Right cardiac atrium (tissue), 5 donors: ENCODE measurements at regions not wholly inside any gene's neighbourhood (a gene's known extent, or its start where the extent isn't known, plus 50 kb on each side); places are given as distances from the start of the nearest gene placed in this dataset.
A peak's percentile ranks its signal among the peaks of the same experiment; 100 is the strongest.

Source experiments
- ATAC-seq, 2 donors: fragments of 200-7000 bp; cut with Tn5 transposase; one replicate each; pipeline versions ENCODE4 v1.8.0 to v1.9.1; 2020; ENCODE audit warnings: moderate library complexity in 2 of 2, mild to moderate bottlenecking in 1 of 2
- DNase-seq, 3 donors: peaks; one replicate each; pipeline ENCODE4 v3.0.0-alpha.2; 2020
- H3K27ac ChIP-seq: one replicate; pipeline ENCODE4 v1.5.1; 2013; ENCODE audit warnings: mild to moderate bottlenecking, low read length, control low read depth, moderate library complexity
- H3K27me3 ChIP-seq: one replicate; pipeline ENCODE4 v1.6.1; 2013; ENCODE audit not compliant: control insufficient read depth, insufficient read depth
- H3K4me1 ChIP-seq: one replicate; pipeline ENCODE4 v1.6.1; 2013; ENCODE audit warnings: low read length; ENCODE audit not compliant: control insufficient read depth, insufficient read depth
- H3K4me3 ChIP-seq: one replicate; pipeline ENCODE4 v1.5.1; 2013; ENCODE audit warnings: low read length, control low read depth
- H3K9me3 ChIP-seq: one replicate; pipeline ENCODE4 v1.6.1; 2013; ENCODE audit warnings: low read length; ENCODE audit not compliant: control insufficient read depth
- WGBS: extraction: QIAGEN DNeasy Blood & Tissue Kit; methylation state at CpG from one replicate; pipeline ENCODE4 v1.1.7; 2013; 5-methylcytosine and 5-hydroxymethylcytosine counted together
- intact Hi-C, 4 donors: fragments of 100-400 bp; cut with DNase I; formaldehyde crosslinking; loops; one replicate each; pipeline versions ENCODE4 v1.11.0 to v1.14.0; 2022 to 2023
- donor health status: healthy with polysubstance abuse.
- donor health status: DM: no; HTN: yes; CAD: no.
- donor health status: DM: no; HTN: no; CAD: no.
- donor health status: DM: no; HTN: yes; CAD: no; lungs with severe emphysema.
- donor health status: DM: yes; HTN: yes; CAD: no.

GRCh38 chr11:114826910-114827442 lies 148.6 kb downstream of the NXPE2 start:
- ATAC-seq (no peak), DNase-seq (no peak)
- Histone ChIP-seq H3K27me3 (no peaks in the 10 kb centered on the region), H3K9me3 (no peaks in the 10 kb centered on the region), H3K27ac (no peak overlapping the region), H3K4me3 (no peak overlapping the region), H3K4me1 (no peaks in the 10 kb centered on the region)
- WGBS, result 76% methylated on average over 7 of the region's 7 CpGs
- intact Hi-C loops, result no loop called here

- Histone ChIP-seq H3K4me3 (no peak overlapping the region), H3K9me3 (no peaks in the 10 kb centered on the region), H3K4me1 (no peaks in the 10 kb centered on the region), H3K27ac (no peak overlapping the region), H3K27me3 (no peaks in the 10 kb centered on the region)
- intact Hi-C loops, result no loop called here
- WGBS, result 70% methylated on average over 3 of the region's 3 CpGs
- DNase-seq (no peak), ATAC-seq (no peak)
These were observed 149.4 kb downstream of the NXPE2 start for GRCh38 chr11:114827736-114828135.

DNA sequence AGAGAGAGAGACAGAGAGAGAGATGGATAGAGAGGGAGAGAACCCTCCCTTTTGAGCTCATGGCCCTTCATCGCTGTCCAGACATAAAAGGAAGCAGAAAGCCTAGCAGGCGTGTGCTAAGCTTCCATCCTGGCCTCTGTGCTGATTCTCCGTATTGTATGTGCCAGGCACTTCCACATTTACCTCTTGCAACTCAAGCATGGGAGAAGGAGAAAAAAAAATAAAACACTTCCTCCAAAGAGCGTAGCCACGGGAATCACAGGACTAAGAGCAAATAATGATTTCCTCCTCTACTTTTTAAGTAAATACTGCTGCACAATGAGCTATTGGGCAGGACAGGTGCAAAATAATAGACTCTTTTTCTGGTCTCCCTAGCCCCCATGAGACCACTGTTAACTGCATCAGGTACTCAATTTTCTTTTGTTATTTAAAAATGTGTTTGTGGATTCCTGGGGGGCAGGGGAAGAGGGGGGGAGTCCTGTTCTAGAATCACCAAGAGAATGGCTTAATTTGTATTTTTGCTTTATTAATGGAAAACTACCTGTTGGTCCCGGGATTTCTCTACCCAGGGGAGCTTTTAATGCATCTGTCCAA lies 154.3 kb downstream of the NXPE2 start:
- ATAC-seq (peak in 1 of 2 donors; percentile 45), DNase-seq (no peak)
- intact Hi-C loops, result no loop called here
- H3K9me3 ChIP-seq, result no peaks in the 10 kb centered on the region
- H3K27me3 ChIP-seq, result no peaks in the 10 kb centered on the region
- H3K27ac ChIP-seq, result no peak overlapping the region
- 25% methylated on average over 6 of the region's 6 CpGs for WGBS
- H3K4me3 ChIP-seq, result no peak overlapping the region
- no peaks in the 10 kb centered on the region for H3K4me1 ChIP-seq

DNA sequence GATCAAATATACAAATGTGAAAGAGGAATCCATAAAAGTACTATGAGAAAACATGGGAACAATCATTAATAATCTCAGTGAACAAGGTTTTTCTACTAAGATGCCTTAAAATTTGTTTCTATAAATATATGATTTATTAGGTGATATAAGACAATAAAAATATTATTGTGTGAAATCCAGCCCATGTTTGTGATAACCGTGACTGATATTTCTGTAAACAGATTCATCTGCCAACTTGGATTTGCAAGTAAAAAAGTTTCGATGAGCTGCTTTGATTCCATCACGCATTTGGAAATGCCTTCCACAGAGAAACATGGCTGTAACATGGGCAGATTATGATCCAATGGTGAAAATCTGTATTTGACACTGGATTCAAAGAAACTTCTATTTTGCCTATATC lies 157.8 kb downstream of the NXPE2 start:
- ATAC-seq (no peak), DNase-seq (no peak)
- H3K4me1 ChIP-seq, result no peaks in the 10 kb centered on the region
- intact Hi-C loops, result no loop called here
- WGBS, result 85% methylated on average over 3 of the region's 3 CpGs
- no peak overlapping the region for H3K4me3 ChIP-seq
- no peaks in the 10 kb centered on the region for H3K27me3 ChIP-seq
- no peak overlapping the region for H3K27ac ChIP-seq
- peaks cover 2% of the 10 kb centered on the region for H3K9me3 ChIP-seq

DNA sequence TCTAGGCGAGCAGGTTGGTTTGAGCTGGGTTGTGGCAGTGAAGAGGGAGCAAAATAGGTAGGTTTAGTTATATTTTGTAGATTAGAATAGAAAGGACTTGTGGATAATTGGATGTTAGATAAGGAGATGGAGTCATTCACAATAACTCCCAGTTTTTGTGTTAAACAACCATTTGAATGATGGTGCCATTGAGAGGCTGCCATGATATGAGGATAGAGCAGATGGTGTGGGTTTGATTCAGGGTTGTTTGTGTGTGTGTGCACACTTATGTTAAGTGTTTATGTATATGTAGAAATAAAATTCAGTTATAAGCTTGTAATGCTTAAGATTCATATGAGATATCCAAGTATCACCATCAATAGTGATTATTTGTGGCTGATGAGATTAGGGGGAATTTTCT lies 166.6 kb downstream of the NXPE2 start:
- Histone ChIP-seq H3K4me3 (no peak overlapping the region), H3K9me3 (no peaks in the 10 kb centered on the region), H3K27ac (no peak overlapping the region), H3K4me1 (no peaks in the 10 kb centered on the region), H3K27me3 (no peaks in the 10 kb centered on the region)
- DNase-seq (no peak), ATAC-seq (no peak)
- intact Hi-C loops, result no loop called here
- 78% methylated on average over 1 of the region's 1 CpG for WGBS

- Histone ChIP-seq H3K9me3 (no peaks in the 10 kb centered on the region), H3K4me1 (no peaks in the 10 kb centered on the region), H3K27me3 (no peaks in the 10 kb centered on the region), H3K27ac (no peak overlapping the region), H3K4me3 (no peak overlapping the region)
- intact Hi-C loops, result no loop called here
- no peak for ATAC-seq
- no peak for DNase-seq
- WGBS, result 66% methylated on average over 4 of the region's 4 CpGs
These were observed 167.6 kb downstream of the NXPE2 start for GRCh38 chr11:114845766-114846415.

DNA sequence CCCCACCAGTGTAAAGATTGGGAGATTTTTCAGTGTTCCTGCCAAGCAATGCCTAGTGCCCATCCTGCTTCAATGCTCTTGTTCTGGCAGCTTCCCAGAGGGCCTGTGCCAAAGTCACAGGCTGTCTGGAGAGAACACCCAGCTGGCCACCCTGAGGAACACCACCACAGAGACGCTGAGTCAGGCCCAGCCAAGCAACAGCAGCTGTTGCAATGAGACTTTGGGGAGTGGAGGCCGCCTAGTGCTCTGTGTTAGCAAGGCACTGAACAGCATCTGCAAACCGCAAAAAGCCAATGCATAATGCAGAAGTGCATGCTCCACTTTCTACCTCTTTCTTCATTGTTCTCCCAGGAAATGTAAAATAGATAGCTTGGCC lies 168.1 kb downstream of the NXPE2 start:
- Histone ChIP-seq H3K4me3 (no peak overlapping the region), H3K27me3 (no peaks in the 10 kb centered on the region), H3K9me3 (no peaks in the 10 kb centered on the region), H3K27ac (no peak overlapping the region), H3K4me1 (no peaks in the 10 kb centered on the region)
- ATAC-seq, result peak; percentile 76 to 93
- DNase-seq, result peak; percentile 57 to 75 (median 74)
- intact Hi-C loops, result no loop called here
- WGBS, result 43% methylated on average over 3 of the region's 3 CpGs

GRCh38 chr11:114847306-114847975 lies 169.1 kb downstream of the NXPE2 start:
- ATAC-seq, result no peak
- WGBS, result 50% methylated on average over 7 of the region's 7 CpGs
- Histone ChIP-seq H3K27ac (no peak overlapping the region), H3K4me3 (no peak overlapping the region), H3K27me3 (no peaks in the 10 kb centered on the region), H3K9me3 (no peaks in the 10 kb centered on the region), H3K4me1 (no peaks in the 10 kb centered on the region)
- DNase-seq, result no peak
- intact Hi-C loops, result no loop called here

- ATAC-seq (no peak), DNase-seq (no peak)
- no peaks in the 10 kb centered on the region for H3K9me3 ChIP-seq
- no peak overlapping the region for H3K27ac ChIP-seq
- WGBS, result 57% methylated on average over 6 of the region's 6 CpGs
- intact Hi-C loops, result no loop called here
- no peaks in the 10 kb centered on the region for H3K4me1 ChIP-seq
- H3K4me3 ChIP-seq, result no peak overlapping the region
- H3K27me3 ChIP-seq, result no peaks in the 10 kb centered on the region
These were observed 169.7 kb downstream of the NXPE2 start for GRCh38 chr11:114848027-114848426.

DNA sequence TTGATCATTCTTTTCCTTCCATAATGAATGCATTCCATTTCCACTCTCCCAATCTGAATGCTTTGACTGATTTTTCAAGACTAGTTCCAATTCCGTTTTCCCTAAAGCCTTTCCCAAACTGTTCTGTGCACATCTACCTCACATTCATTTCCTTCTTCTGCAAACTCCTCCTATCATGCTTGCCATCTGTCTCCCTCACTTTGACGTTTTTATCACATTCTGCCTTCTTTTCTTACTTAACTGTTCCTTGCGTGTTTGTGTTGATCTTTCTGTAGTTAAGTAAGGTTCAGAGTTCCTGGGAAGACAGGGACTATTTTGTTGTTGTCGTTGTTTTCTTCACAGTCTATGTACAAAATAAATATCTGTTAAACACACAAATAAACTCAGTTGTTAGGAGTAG lies 179.0 kb downstream of the NXPE2 start:
- H3K4me3 ChIP-seq, result no peak overlapping the region
- no peaks in the 10 kb centered on the region for H3K4me1 ChIP-seq
- WGBS, result 59% methylated on average over 4 of the region's 4 CpGs
- no peak for DNase-seq
- no peaks in the 10 kb centered on the region for H3K27me3 ChIP-seq
- intact Hi-C loops, result no loop called here
- no peak overlapping the region for H3K27ac ChIP-seq
- ATAC-seq, result no peak
- H3K9me3 ChIP-seq, result no peaks in the 10 kb centered on the region

DNA sequence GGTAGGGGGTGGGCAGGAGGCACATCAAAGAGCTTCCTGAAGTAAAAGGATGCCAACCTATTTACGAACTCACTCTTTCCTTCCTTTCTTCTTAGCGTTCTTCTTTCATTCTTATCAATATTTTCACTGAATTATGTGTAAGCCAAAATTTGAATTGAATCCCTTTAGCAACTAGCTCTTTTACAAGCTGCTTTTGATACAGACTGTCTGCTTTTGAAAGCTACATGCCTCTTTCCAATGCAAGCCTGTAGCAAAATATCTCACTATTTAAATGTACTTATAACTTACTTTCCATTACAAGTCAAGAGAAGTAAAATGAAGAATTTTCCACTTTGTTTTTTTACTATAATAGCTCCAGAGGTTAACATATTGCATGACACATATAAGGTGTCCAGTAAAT lies 186.6 kb downstream of the NXPE2 start:
- intact Hi-C loops, result no loop called here
- no peaks in the 10 kb centered on the region for H3K9me3 ChIP-seq
- ATAC-seq (no peak), DNase-seq (no peak)
- WGBS, result 44% methylated on average over 2 of the region's 2 CpGs
- no peak overlapping the region for H3K4me3 ChIP-seq
- no peaks in the 10 kb centered on the region for H3K4me1 ChIP-seq
- H3K27ac ChIP-seq, result no peak overlapping the region
- H3K27me3 ChIP-seq, result no peaks in the 10 kb centered on the region
